H9 (cell line): ENCODE measurements at regions not wholly inside any gene's neighbourhood (a gene's known extent, or its start where the extent isn't known, plus 50 kb on each side); places are given as distances from the start of the nearest gene placed in this dataset.

Source experiments
- DNase-seq: peaks from one replicate; pipeline ENCODE4 v3.0.0-alpha.2; 2017
- H2AFZ ChIP-seq: one replicate; pipeline ENCODE4 v1.6.1; 2013; ENCODE audit warnings: mild to moderate bottlenecking, low read length, control low read depth, moderate library complexity
- H2AK5ac ChIP-seq: 2 replicates; pipeline ENCODE4 v1.6.1; 2013; ENCODE audit warnings: low read length, control low read depth, mixed read lengths; ENCODE audit not compliant: insufficient read length
- H2BK120ac ChIP-seq: one replicate; pipeline ENCODE4 v1.6.1; 2013; ENCODE audit warnings: low read depth, mild to moderate bottlenecking, low read length, control low read depth, inconsistent platforms; ENCODE audit not compliant: poor library complexity, severe bottlenecking
- H2BK12ac ChIP-seq: 2 replicates; pipeline ENCODE4 v1.6.1; 2013; ENCODE audit warnings: low read length, control low read depth, mixed read lengths, low read depth; ENCODE audit not compliant: insufficient read length
- H2BK15ac ChIP-seq: 2 replicates; pipeline ENCODE4 v1.6.1; 2013; ENCODE audit warnings: low read depth, low read length, control low read depth
- H2BK20ac ChIP-seq: one replicate; pipeline ENCODE4 v1.6.1; 2013; ENCODE audit warnings: low read depth, mild to moderate bottlenecking, low read length, control low read depth, inconsistent platforms; ENCODE audit not compliant: poor library complexity, severe bottlenecking
- H2BK5ac ChIP-seq: 2 replicates; pipeline ENCODE4 v1.6.1; 2013; ENCODE audit warnings: low read length, control low read depth, mixed read lengths; ENCODE audit not compliant: insufficient read length
- H3K14ac ChIP-seq: 2 replicates; pipeline ENCODE4 v1.6.1; 2013; ENCODE audit warnings: low read length, control low read depth; ENCODE audit not compliant: insufficient read depth
- H3K18ac ChIP-seq: 2 replicates; pipeline ENCODE4 v1.6.1; 2013; ENCODE audit warnings: low read depth, mild to moderate bottlenecking, mixed read lengths, low read length, control low read depth; ENCODE audit not compliant: insufficient read length
- H3K23ac ChIP-seq: 2 replicates; pipeline ENCODE4 v1.6.1; 2013; ENCODE audit warnings: low read length, control low read depth, mixed read lengths, low read depth; ENCODE audit not compliant: insufficient read length
- H3K23me2 ChIP-seq: 2 replicates; pipeline ENCODE4 v1.6.1; 2013; ENCODE audit warnings: low read depth, mild to moderate bottlenecking, mixed read lengths, low read length, control low read depth; ENCODE audit not compliant: insufficient read length, poor library complexity, severe bottlenecking
- H3K27ac ChIP-seq: 2 replicates; pipeline ENCODE4 v1.5.1; 2013; ENCODE audit warnings: low read length, control low read depth, mixed read lengths, low read depth; ENCODE audit not compliant: insufficient read length
- H3K27me3 ChIP-seq: 2 replicates; pipeline ENCODE4 v1.6.1; 2013; ENCODE audit warnings: low read length, control low read depth, inconsistent platforms; ENCODE audit not compliant: insufficient read depth
- H3K4ac ChIP-seq: 2 replicates; pipeline ENCODE4 v1.6.1; 2013; ENCODE audit warnings: low read depth, mild to moderate bottlenecking, control low read depth, inconsistent platforms, low read length, moderate library complexity
- H3K4me1 ChIP-seq: 2 replicates; pipeline ENCODE4 v1.6.1; 2013; ENCODE audit warnings: low read length, control low read depth, inconsistent platforms; ENCODE audit not compliant: insufficient read depth
- H3K4me2 ChIP-seq: 2 replicates; pipeline ENCODE4 v1.6.1; 2013; ENCODE audit warnings: low read length, control low read depth, mixed read lengths; ENCODE audit not compliant: insufficient read length, insufficient read depth
- H3K56ac ChIP-seq: 2 replicates; pipeline ENCODE4 v1.6.1; 2013; ENCODE audit warnings: low read depth, mild to moderate bottlenecking, mixed read lengths, low read length, control low read depth; ENCODE audit not compliant: insufficient read length
- H3K79me1 ChIP-seq: 2 replicates; pipeline ENCODE4 v1.6.1; 2013; ENCODE audit warnings: low read depth, mild to moderate bottlenecking, moderate library complexity, low read length, control low read depth, inconsistent platforms; ENCODE audit not compliant: insufficient read depth, poor library complexity, severe bottlenecking
- H3K79me2 ChIP-seq: 2 replicates; pipeline ENCODE4 v1.6.1; 2013; ENCODE audit warnings: low read length, control low read depth, inconsistent platforms; ENCODE audit not compliant: insufficient read depth
- H3K9ac ChIP-seq: 2 replicates; pipeline ENCODE4 v1.6.1; 2013; ENCODE audit warnings: low read length, control low read depth, mixed read lengths; ENCODE audit not compliant: insufficient read length; ENCODE audit errors: extremely low read depth
- H3K9me3 ChIP-seq: one replicate; pipeline ENCODE4 v1.6.1; 2013; ENCODE audit warnings: low read depth, low read length, inconsistent platforms; ENCODE audit not compliant: control insufficient read depth
- H3T11ph ChIP-seq: one replicate; pipeline ENCODE4 v1.6.1; 2013; ENCODE audit warnings: mild to moderate bottlenecking, low read length, control low read depth, inconsistent platforms
- H4K20me1 ChIP-seq: one replicate; pipeline ENCODE4 v1.6.1; 2013; ENCODE audit not compliant: control insufficient read depth, insufficient read length, insufficient read depth
- H4K5ac ChIP-seq: 2 replicates; pipeline ENCODE4 v1.6.1; 2013; ENCODE audit warnings: low read depth, mild to moderate bottlenecking, mixed read lengths, low read length, control low read depth; ENCODE audit not compliant: insufficient read length
- H4K8ac ChIP-seq: replicated peaks from 2 replicates; pipeline ENCODE4 v1.6.1; 2013; ENCODE audit warnings: low read length, control low read depth, mixed read lengths, low read depth; ENCODE audit not compliant: insufficient read length
- H4K91ac ChIP-seq: 2 replicates; pipeline ENCODE4 v1.6.1; 2013; ENCODE audit warnings: low read depth, mild to moderate bottlenecking, moderate library complexity, mixed read lengths, low read length, control low read depth; ENCODE audit not compliant: insufficient read length
- H3K27ac Mint-ChIP-seq, 3 experiments: 2 replicates in 2 of 3; 3 replicates in 1 of 3; pipeline ENCODE4 v1.8.0; 2020 to 2021; ENCODE audit warnings: mixed read lengths in 3 of 3, mild to moderate bottlenecking in 1 of 3, moderate library complexity in 1 of 3
- H3K27me3 Mint-ChIP-seq: 2 replicates; pipeline ENCODE4 v1.8.0; 2021; ENCODE audit warnings: low read depth, mild to moderate bottlenecking, moderate library complexity, mixed read lengths
- H3K36me3 Mint-ChIP-seq, 3 experiments: 2 replicates in 2 of 3; 3 replicates in 1 of 3; pipeline ENCODE4 v1.8.0; 2020 to 2021; ENCODE audit warnings: low read depth in 3 of 3, mixed read lengths in 3 of 3; ENCODE audit not compliant: insufficient read depth in 1 of 3
- H3K4me1 Mint-ChIP-seq, 2 experiments: 2 replicates each; pipeline ENCODE4 v1.8.0; 2020; ENCODE audit warnings: mixed read lengths in 2 of 2
- H3K4me3 Mint-ChIP-seq, 2 experiments: 2 replicates in 1 of 2; 3 replicates in 1 of 2; pipeline ENCODE4 v1.8.0; 2020 to 2021; ENCODE audit warnings: mild to moderate bottlenecking in 2 of 2, mixed read lengths in 2 of 2, moderate library complexity in 1 of 2
- H3K9me3 Mint-ChIP-seq, 2 experiments: 2 replicates in 1 of 2; 3 replicates in 1 of 2; pipeline ENCODE4 v1.8.0; 2020; ENCODE audit warnings: mild to moderate bottlenecking in 2 of 2, mixed read lengths in 2 of 2, moderate library complexity in 1 of 2
- WGBS: extraction: QIAGEN DNeasy Blood & Tissue Kit; methylation state at CpG from one replicate; pipeline ENCODE4 v1.1.7; 2013; ENCODE audit warnings: missing lambda C conversion rate, low lambda C conversion rate, mixed read lengths; ENCODE audit not compliant: insufficient read length; ENCODE audit errors: extremely low coverage; 5-methylcytosine and 5-hydroxymethylcytosine counted together
- TF ChIP-seq, protein P1 (sequence below): fragments of 200-600 bp; sonication (generic); conservative IDR thresholded peaks from 3 replicates; pipeline ENCODE4 v1.8.0; 2021; ENCODE audit warnings: antibody characterized with exemption, mild to moderate bottlenecking

GRCh38 chr2:45070113-45070652 is 60.9 kb upstream of the SIX2 start:
- Histone ChIP-seq H2BK120ac (no peak overlapping the region), H3K9ac (no peak overlapping the region), H2AK5ac (no peak overlapping the region), H4K5ac (no peak overlapping the region), H3K4ac (no peak overlapping the region), H3K18ac (no peak overlapping the region), H3K23me2 (no peaks in the 10 kb centered on the region), H2AFZ (no peak overlapping the region), H3K9me3 (no peaks in the 10 kb centered on the region), H3K14ac (no peak overlapping the region), H3K23ac (no peak overlapping the region), H4K20me1 (no peaks in the 10 kb centered on the region), H3K79me1 (no peaks in the 10 kb centered on the region), H4K91ac (no peak overlapping the region), H3K27ac (no peak overlapping the region), H3K79me2 (no peaks in the 10 kb centered on the region), H3K4me1 (peaks cover 2% of the 10 kb centered on the region; the same call in 1 of the 2 replicates), H2BK5ac (no peak overlapping the region), H4K8ac (no peak overlapping the region), H3T11ph (no peak overlapping the region), H3K27me3 (no peaks in the 10 kb centered on the region), H2BK20ac (no peak overlapping the region), H3K4me2 (no peak overlapping the region), H3K56ac (no peak overlapping the region), H2BK12ac (no peak overlapping the region), H2BK15ac (no peak overlapping the region)
- Mint-ChIP-seq H3K36me3 (peaks cover 0 to 4% (median 0%) of the 10 kb centered on the region in 3 experiments; a peak in 2 of 7 replicates), H3K4me1 (peaks cover 31 to 33% of the 10 kb centered on the region in 2 experiments), H3K4me3 (no peak overlapping the region), H3K27ac (no peak overlapping the region), H3K27me3 (peaks cover 14% of the 10 kb centered on the region), H3K9me3 (peaks cover 3 to 4% of the 10 kb centered on the region in 2 experiments)
- DNase-seq, result no peak
- TF ChIP-seq, protein P1, sequence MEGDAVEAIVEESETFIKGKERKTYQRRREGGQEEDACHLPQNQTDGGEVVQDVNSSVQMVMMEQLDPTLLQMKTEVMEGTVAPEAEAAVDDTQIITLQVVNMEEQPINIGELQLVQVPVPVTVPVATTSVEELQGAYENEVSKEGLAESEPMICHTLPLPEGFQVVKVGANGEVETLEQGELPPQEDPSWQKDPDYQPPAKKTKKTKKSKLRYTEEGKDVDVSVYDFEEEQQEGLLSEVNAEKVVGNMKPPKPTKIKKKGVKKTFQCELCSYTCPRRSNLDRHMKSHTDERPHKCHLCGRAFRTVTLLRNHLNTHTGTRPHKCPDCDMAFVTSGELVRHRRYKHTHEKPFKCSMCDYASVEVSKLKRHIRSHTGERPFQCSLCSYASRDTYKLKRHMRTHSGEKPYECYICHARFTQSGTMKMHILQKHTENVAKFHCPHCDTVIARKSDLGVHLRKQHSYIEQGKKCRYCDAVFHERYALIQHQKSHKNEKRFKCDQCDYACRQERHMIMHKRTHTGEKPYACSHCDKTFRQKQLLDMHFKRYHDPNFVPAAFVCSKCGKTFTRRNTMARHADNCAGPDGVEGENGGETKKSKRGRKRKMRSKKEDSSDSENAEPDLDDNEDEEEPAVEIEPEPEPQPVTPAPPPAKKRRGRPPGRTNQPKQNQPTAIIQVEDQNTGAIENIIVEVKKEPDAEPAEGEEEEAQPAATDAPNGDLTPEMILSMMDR, result no peak
- no CpG with 5 or more reads among the region's 9 CpGs for WGBS
